ENCODE measurements at regions not wholly inside any gene's neighbourhood (a gene's known extent, or its start where the extent isn't known, plus 50 kb on each side); places are given as distances from the start of the nearest gene placed in this dataset.

DNA sequence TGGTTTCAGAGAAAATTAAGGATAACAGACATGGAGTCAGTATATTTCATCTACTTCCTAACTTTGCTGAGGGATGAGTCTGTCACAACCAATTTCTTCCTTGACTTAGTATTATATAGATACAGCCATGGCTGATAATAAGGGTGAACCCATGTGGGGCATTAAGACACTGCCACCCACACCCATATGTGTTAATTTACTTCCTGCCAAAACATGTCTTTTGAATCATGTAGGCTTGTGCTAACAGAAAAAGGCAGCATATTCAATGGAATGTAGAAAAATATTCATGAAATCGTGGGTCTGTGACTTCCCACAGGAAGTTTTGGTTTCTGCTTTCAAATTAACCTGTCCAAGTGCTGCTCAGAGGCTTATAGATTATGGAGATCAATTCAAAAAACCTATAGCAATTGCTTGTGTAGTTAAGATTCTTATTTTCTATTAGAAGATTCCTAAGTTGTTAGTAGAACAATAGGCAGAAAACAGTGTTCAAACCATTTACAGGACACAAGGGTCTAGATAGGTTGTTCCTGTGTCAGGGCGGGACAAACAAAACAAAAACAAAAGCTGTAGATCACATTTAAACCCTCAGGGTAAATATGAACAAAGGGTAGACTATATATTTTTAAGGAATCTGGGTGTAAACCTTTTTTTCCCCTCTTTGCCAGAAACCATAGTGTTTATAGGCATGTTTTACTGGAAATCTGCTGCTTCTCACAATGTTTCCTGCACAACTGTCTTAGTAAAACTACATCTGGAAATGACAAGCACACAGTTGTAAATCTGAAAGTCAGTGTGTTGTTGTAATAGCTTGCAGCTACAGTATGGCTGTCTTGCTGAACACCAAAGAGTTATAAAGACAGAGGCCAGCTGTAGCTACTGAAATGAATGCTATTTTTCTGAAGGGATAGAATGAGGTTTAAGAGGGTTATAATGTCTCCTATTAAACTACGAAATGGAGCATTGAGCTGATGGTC is 691.2 kb downstream of the EPHA4 start:
- no peak for DNase-seq (ENCODE audit: extremely low read depth in 1 of 4, low spot score in 3 of 4)
- intact Hi-C loops (cut with micrococcal nuclease): no loop called here
- no peaks in the 10 kb centered on the region for H3K9me3 ChIP-seq (replicated peaks; ENCODE audit: control insufficient read depth, insufficient read depth, low read depth, low read length)
- no peaks in the 10 kb centered on the region for H3K4me1 ChIP-seq (replicated peaks in 1 of 2; ENCODE audit: control insufficient read depth in 2 of 2, insufficient read depth in 2 of 2, low read length in 2 of 2)
- H3K4me3 ChIP-seq: no peak overlapping the region
- H3K36me3 ChIP-seq (ENCODE audit: control insufficient read depth, insufficient read depth, low read length): no peaks in the 10 kb centered on the region
- no peak overlapping the region for H3K27ac ChIP-seq (ENCODE audit: extremely low read depth, low read depth, low read length)
- no peak for ATAC-seq
- H3K4me2 ChIP-seq (ENCODE audit: insufficient read depth, low read length): no peak overlapping the region
- H4K20me1 ChIP-seq (replicated peaks; ENCODE audit: control insufficient read depth, insufficient read depth, low read length): no peaks in the 10 kb centered on the region
- in situ Hi-C loops (cut with MboI): no loop called here
- BruUV-seq (replicated peaks): no TSS peak
- no peak overlapping the region for H3K9ac ChIP-seq (ENCODE audit: insufficient read depth in 1 of 2, low read depth in 2 of 2, low read length in 2 of 2)
- FAIRE-seq: no peak
- no peak overlapping the region for H2AFZ ChIP-seq (ENCODE audit: low read depth, low read length)
- TF ChIP-seq MTA3 (IDR thresholded peaks at IDR 0.05; ENCODE audit: borderline replicate concordance) (no peak), RBM25 (IDR thresholded peaks at IDR 0.05; ENCODE audit: low read depth, low read length, severe bottlenecking) (no peak), SETDB1 (IDR thresholded peaks at IDR 0.05; ENCODE audit: low read length) (no peak), PTBP1 (IDR thresholded peaks at IDR 0.05; ENCODE audit: low read depth, low read length) (no peak), ZNF77 (CRISPR knock-in tag; IDR thresholded peaks at IDR 0.05) (no peak), POLR3A (IDR thresholded peaks at IDR 0.05; ENCODE audit: borderline replicate concordance, extremely low read depth, insufficient read depth, insufficient read length) (no peak)
- TF ChIP-seq, protein P1, sequence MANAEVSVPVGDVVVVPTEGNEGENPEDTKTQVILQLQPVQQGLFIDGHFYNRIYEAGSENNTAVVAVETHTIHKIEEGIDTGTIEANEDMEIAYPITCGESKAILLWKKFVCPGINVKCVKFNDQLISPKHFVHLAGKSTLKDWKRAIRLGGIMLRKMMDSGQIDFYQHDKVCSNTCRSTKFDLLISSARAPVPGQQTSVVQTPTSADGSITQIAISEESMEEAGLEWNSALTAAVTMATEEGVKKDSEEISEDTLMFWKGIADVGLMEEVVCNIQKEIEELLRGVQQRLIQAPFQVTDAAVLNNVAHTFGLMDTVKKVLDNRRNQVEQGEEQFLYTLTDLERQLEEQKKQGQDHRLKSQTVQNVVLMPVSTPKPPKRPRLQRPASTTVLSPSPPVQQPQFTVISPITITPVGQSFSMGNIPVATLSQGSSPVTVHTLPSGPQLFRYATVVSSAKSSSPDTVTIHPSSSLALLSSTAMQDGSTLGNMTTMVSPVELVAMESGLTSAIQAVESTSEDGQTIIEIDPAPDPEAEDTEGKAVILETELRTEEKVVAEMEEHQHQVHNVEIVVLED (CRISPR knock-in tag; IDR thresholded peaks at IDR 0.05): no peak
- H3K27me3 ChIP-seq (ENCODE audit: control insufficient read depth in 2 of 2, insufficient read depth in 2 of 2, low read length in 2 of 2): no peaks in the 10 kb centered on the region
- 0% methylated on average over 2 of the region's 3 CpGs for WGBS (ENCODE audit: insufficient coverage, low coverage, missing lambda C conversion rate)
- CTCF ChIA-PET (ENCODE audit: low intra/inter-chr PET ratio): no interaction called here
- H3K79me2 ChIP-seq (ENCODE audit: control insufficient read depth, insufficient read depth, low read length): no peaks in the 10 kb centered on the region
- POLR2A ChIA-PET: no interaction called here
- no peaks in the 10 kb centered on the region for H3K9me1 ChIP-seq (ENCODE audit: control insufficient read depth, insufficient read depth, low read length)

Measured in K562 (cell line).